ENCODE measurements at regions not wholly inside any gene's neighbourhood (a gene's known extent, or its start where the extent isn't known, plus 50 kb on each side); places are given as distances from the start of the nearest gene placed in this dataset.

DNA sequence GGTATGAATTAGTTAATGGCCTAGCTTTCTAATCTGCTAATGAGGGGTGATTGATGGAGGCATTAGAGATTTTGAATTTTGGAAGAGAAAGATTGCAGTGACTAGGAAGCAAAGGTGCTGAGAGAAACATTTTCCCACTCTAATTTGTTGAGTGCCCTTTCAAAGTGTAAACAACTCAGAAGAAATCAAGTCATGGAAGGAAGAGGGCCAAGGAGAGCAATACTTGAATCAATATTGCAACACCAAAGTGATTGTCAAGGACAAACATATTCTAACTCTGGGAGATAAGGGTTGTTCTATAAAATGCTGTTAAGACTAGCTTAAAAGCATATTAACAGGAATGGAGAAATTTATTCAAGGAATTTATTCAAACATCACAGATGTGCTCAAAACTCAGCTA lies 182.7 kb upstream of the FERMT1 start (continued):
- TF ChIP-seq POLR2AphosphoS2 (IDR thresholded peaks at IDR 0.05; ENCODE audit: low read depth, low read length) (no peak), POU2F2 (IDR thresholded peaks at IDR 0.05; ENCODE audit: borderline replicate concordance, low read depth, low read length) (no peak)

DNA sequence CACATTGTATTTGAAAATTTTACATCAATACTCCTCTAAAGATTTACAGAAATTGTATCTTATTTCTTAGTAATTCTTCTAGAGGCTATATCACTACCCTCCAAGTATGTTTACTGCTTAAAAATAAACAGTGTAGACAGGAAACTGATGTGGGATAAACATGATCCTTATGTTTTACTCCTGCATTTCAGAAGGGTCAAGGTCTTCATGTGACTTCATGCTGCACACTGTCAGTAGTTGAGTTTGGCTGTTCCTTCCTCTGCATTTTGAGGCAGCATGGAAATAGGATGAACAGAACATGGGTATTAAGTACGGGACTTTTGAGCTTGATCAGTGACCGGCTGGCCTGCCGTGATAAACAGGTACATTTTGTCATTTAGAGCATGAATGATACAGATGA lies 179.2 kb upstream of the FERMT1 start:
- no peaks in the 10 kb centered on the region for H3K4me1 ChIP-seq (ENCODE audit: control insufficient read depth, insufficient read depth, low read length)
- H2AFZ ChIP-seq (ENCODE audit: control insufficient read depth, low read depth, low read length), result no peak overlapping the region
- no peaks in the 10 kb centered on the region for H4K20me1 ChIP-seq (ENCODE audit: control insufficient read depth, insufficient read depth)
- H3K27me3 ChIP-seq (replicated peaks in 1 of 2; ENCODE audit: control insufficient read depth in 2 of 2, insufficient read depth in 2 of 2, low read length in 1 of 2), result no peaks in the 10 kb centered on the region
- no peak overlapping the region for H3K9ac ChIP-seq (ENCODE audit: control insufficient read depth, insufficient read depth, low read length)
- H3K36me3 ChIP-seq (ENCODE audit: control insufficient read depth in 2 of 2, insufficient read depth in 2 of 2, low read length in 1 of 2), result no peaks in the 10 kb centered on the region
- RAD21 ChIA-PET (ENCODE audit: unreplicated experiment), result no interaction called here
- FAIRE-seq (no peak), ATAC-seq (no peak), DNase-seq (ENCODE audit: low read depth, low spot score) (no peak)
- CTCF ChIA-PET, result no interaction called here
- no peak overlapping the region for H3K4me2 ChIP-seq (ENCODE audit: control insufficient read depth, insufficient read depth)
- no peaks in the 10 kb centered on the region for H3K79me2 ChIP-seq (ENCODE audit: control insufficient read depth, insufficient read depth, low read length)
- no peak overlapping the region for H3K27ac ChIP-seq (ENCODE audit: control insufficient read depth, insufficient read depth)
- H3K4me3 ChIP-seq, result no peak overlapping the region
- TF ChIP-seq KLF5 (IDR thresholded peaks at IDR 0.05; ENCODE audit: partially characterized antibody) (no peak), EZH2 (IDR thresholded peaks at IDR 0.05; ENCODE audit: borderline replicate concordance, control insufficient read depth, low read depth, low read length) (no peak)
- POLR2A ChIA-PET, result no interaction called here
- 21% methylated on average over 3 of the region's 3 CpGs for WGBS (ENCODE audit: insufficient coverage, insufficient replicate concordance, low lambda C conversion rate, missing lambda C conversion rate)
- SMC1A ChIA-PET (ENCODE audit: uncharacterized antibody, unreplicated experiment), result no interaction called here
- intact Hi-C loops (cut with micrococcal nuclease; ENCODE audit: unreplicated experiment) (no loop called here), in situ Hi-C loops (cut with MboI) (no loop called here)
- no peaks in the 10 kb centered on the region for H3K9me3 ChIP-seq (replicated peaks; ENCODE audit: control insufficient read depth, insufficient read depth, low read length)
- BruUV-seq (replicated peaks), result no TSS peak

- Histone ChIP-seq H3K4me2 (ENCODE audit: control insufficient read depth, insufficient read depth) (no peak overlapping the region), H3K9me3 (replicated peaks; ENCODE audit: control insufficient read depth, insufficient read depth, low read length) (no peaks in the 10 kb centered on the region), H3K27me3 (replicated peaks in 1 of 2; ENCODE audit: control insufficient read depth in 2 of 2, insufficient read depth in 2 of 2, low read length in 1 of 2) (no peaks in the 10 kb centered on the region), H3K36me3 (ENCODE audit: control insufficient read depth in 2 of 2, insufficient read depth in 2 of 2, low read length in 1 of 2) (no peaks in the 10 kb centered on the region), H3K9ac (ENCODE audit: control insufficient read depth, insufficient read depth, low read length) (no peak overlapping the region), H3K4me3 (no peak overlapping the region), H3K27ac (ENCODE audit: control insufficient read depth, insufficient read depth) (no peak overlapping the region), H3K4me1 (ENCODE audit: control insufficient read depth, insufficient read depth, low read length) (no peaks in the 10 kb centered on the region), H4K20me1 (ENCODE audit: control insufficient read depth, insufficient read depth) (no peaks in the 10 kb centered on the region), H2AFZ (ENCODE audit: control insufficient read depth, low read depth, low read length) (no peak overlapping the region), H3K79me2 (ENCODE audit: control insufficient read depth, insufficient read depth, low read length) (no peaks in the 10 kb centered on the region)
- no TSS peak for BruUV-seq (replicated peaks)
- no peak for TF ChIP-seq NKRF (conservative IDR thresholded peaks at IDR 0.05)
- no peak for TF ChIP-seq SMC3 (IDR thresholded peaks at IDR 0.05; ENCODE audit: borderline replicate concordance, low read length)
- TF ChIP-seq RFX5 (IDR thresholded peaks at IDR 0.05; ENCODE audit: low read depth, low read length), result no peak
- TF ChIP-seq EZH2 (IDR thresholded peaks at IDR 0.05; ENCODE audit: borderline replicate concordance, control insufficient read depth, low read depth, low read length), result no peak
- no peak for TF ChIP-seq ZNF217 (IDR thresholded peaks at IDR 0.05)
- FAIRE-seq (no peak), ATAC-seq (no peak), DNase-seq (ENCODE audit: low read depth, low spot score) (no peak)
- RAD21 ChIA-PET (ENCODE audit: unreplicated experiment), result no interaction called here
- intact Hi-C loops (cut with micrococcal nuclease; ENCODE audit: unreplicated experiment) (loop anchor here (10.0 kb wide), 1 partner anchor 95 kb away; no protein-coding TSS in a partner anchor), in situ Hi-C loops (cut with MboI) (no loop called here)
- SMC1A ChIA-PET (ENCODE audit: uncharacterized antibody, unreplicated experiment), result no interaction called here
- POLR2A ChIA-PET, result no interaction called here
- CTCF ChIA-PET, result interaction anchor here (1.5 kb wide), 1 partner anchor 157 kb away, joined by 3 read pairs; no protein-coding TSS in a partner anchor
- WGBS (ENCODE audit: insufficient coverage, insufficient replicate concordance, low lambda C conversion rate, missing lambda C conversion rate), result 21% methylated on average over 2 of the region's 2 CpGs
Observed at GRCh38 chr20:6299456-6299855, 176.6 kb upstream of the FERMT1 start.

Data from GM12878 (cell line).